ENCODE measurements at regions not wholly inside any gene's neighbourhood (a gene's known extent, or its start where the extent isn't known, plus 50 kb on each side); places are given as distances from the start of the nearest gene placed in this dataset.

- no peak overlapping the region for H3K4me3 ChIP-seq (ENCODE audit: low read depth, low read length)
- no peak for DNase-seq (ENCODE audit: low read depth)
Measured at GRCh38 chr10:28986117-28986792, 302.6 kb upstream of the LYZL1 start.

GRCh38 chr10:28986856-28987255 is 302.0 kb upstream of the LYZL1 start:
- no peak for TF ChIP-seq CTCF (conservative IDR thresholded peaks at IDR 0.05; ENCODE audit: low read depth, low read length)
- H3K4me3 ChIP-seq (ENCODE audit: low read depth, low read length): no peak overlapping the region
- no peak for DNase-seq (ENCODE audit: low read depth)

More at GRCh38 chr10:28986117-28986792, 302.6 kb upstream of the LYZL1 start:
- TF ChIP-seq CTCF (conservative IDR thresholded peaks at IDR 0.05; ENCODE audit: low read depth, low read length): no peak

- H3K4me3 ChIP-seq (ENCODE audit: low read depth, low read length): no peak overlapping the region
- no peak for TF ChIP-seq CTCF (conservative IDR thresholded peaks at IDR 0.05; ENCODE audit: low read depth, low read length)
- no peak for DNase-seq (ENCODE audit: low read depth)
Measured at GRCh38 chr10:28987555-28988320, 301.1 kb upstream of the LYZL1 start.

- TF ChIP-seq CTCF (conservative IDR thresholded peaks at IDR 0.05; ENCODE audit: low read depth, low read length): no peak
- no peak overlapping the region for H3K4me3 ChIP-seq (ENCODE audit: low read depth, low read length)
- no peak for DNase-seq (ENCODE audit: low read depth)
Measured at GRCh38 chr10:28988980-28989379, 299.9 kb upstream of the LYZL1 start.

GRCh38 chr10:28991333-28992270 is 297.3 kb upstream of the LYZL1 start:
- no peak overlapping the region for H3K4me3 ChIP-seq (ENCODE audit: low read depth, low read length)
- TF ChIP-seq CTCF (conservative IDR thresholded peaks at IDR 0.05; ENCODE audit: low read depth, low read length): peak; percentile 96
- peak; percentile 54 for DNase-seq (ENCODE audit: low read depth)

- TF ChIP-seq CTCF (conservative IDR thresholded peaks at IDR 0.05; ENCODE audit: low read depth, low read length): no peak
- DNase-seq (ENCODE audit: low read depth): no peak
- H3K4me3 ChIP-seq (ENCODE audit: low read depth, low read length): no peak overlapping the region
Measured at GRCh38 chr10:28993056-28993455, 295.8 kb upstream of the LYZL1 start.
